Activated naive CD4-positive, alpha-beta T cell treated with Interleukin-2 at 50 U/mL for 16 hours (primary cell): ENCODE measurements at regions not wholly inside any gene's neighbourhood (a gene's known extent, or its start where the extent isn't known, plus 50 kb on each side); places are given as distances from the start of the nearest gene placed in this dataset.
"Not testable (repeated sequence)": the region's sequence is repeated elsewhere in the genome, so short reads cannot be mapped to it uniquely, and the experiment has no call there.

Experiments used
- DNase-seq: peaks from one replicate; pipeline ENCODE4 v3.0.0-alpha.2; 2020

DNA sequence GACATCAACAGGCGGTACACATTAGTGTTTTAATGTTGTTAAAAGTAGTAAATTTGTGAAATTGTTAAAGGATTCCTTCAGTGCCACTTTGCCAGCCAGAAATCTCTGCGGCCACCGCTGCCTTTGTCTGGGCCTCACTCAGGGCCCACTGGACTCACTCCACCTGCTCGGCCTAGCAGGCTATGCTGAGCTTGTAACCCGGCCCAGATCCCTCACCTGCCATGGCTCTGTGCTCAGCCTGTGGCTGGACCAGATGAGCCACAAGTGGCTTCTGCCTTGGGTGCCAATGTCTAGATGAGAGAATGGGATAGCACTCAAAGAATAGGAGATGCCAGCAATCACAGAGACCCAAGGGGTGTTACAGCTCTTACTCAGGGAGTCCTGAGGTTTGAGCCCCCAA, 1228.0 kb downstream of the DIAPH3 start:
- DNase-seq: no peak

DNA sequence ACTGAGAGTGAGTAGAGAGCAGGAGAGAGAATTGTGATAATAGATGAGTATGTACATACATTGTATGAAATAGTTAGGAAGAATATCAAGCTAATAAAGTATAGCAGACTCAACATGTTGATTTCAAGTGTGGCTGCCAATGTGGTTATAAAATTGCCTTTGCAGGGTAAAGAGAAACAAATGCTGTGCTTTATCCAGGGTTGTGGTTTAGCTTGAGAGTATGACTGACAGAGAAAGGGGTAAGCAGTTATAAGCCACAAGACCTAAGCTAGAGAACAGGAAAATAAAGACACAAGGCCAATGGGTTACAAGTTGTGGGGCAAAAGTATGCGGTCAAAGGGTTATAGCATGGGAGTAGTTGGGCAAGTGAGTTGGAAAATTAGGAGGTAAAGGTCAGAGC, 1217.5 kb downstream of the DIAPH3 start:
- DNase-seq: no peak

DNA sequence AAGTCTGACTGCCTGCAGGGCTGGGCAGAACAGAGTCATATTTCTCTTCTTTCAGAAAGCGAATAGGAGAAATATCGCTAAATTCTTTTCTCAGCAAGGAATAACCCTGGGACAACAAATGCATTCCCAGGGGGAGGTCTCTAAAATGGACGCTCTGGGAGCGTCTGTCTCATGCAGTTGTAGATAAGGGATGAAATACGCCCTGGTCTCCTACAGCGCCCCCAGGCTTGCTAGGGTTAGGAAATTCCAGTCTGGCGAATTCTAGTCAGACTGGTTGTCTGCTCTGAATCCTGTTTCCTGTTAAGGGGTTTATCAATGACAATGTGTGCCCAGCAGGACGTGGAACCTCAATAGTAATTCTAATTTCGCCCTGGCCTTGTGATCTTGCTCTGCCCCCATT, 1214.1 kb downstream of the DIAPH3 start:
- no peak for DNase-seq

DNA sequence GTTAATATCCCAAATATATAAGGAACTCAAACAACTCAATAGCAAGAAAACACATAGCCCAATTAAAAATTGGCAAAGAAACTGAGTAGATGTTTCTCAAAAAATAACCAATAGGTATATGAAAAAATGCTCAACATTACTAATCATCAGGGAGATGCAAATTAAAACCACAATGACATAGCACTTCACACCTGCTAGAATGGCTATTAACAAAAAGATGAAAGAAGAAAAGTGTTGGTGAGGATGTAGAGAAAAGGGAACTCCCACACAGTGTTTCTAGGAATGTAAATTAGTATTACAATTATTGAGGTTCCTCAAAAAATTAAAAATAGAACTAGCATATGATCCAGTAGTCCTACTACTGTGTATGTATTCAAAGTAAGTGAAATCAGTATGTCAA, 1212.8 kb downstream of the DIAPH3 start:
- DNase-seq: no peak

DNA sequence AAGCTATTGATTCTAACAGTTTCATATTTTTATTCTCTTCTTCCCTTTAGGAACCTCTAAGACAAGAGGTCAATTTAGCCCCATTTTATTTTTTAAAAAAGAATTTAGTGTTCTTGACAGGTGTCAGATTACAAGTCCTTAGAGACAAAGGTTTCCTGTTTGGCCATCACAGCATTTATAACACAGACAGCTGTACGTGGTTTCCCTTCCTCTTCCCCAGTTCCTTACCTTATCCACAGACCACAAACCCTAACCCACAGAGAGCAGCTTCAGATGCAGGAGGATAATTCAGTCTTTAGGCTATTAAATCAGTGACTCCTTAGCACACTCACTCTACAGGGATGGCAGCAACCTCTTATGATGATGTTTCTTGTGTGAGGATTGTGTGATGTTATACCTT, 1210.1 kb downstream of the DIAPH3 start:
- no peak for DNase-seq

DNA sequence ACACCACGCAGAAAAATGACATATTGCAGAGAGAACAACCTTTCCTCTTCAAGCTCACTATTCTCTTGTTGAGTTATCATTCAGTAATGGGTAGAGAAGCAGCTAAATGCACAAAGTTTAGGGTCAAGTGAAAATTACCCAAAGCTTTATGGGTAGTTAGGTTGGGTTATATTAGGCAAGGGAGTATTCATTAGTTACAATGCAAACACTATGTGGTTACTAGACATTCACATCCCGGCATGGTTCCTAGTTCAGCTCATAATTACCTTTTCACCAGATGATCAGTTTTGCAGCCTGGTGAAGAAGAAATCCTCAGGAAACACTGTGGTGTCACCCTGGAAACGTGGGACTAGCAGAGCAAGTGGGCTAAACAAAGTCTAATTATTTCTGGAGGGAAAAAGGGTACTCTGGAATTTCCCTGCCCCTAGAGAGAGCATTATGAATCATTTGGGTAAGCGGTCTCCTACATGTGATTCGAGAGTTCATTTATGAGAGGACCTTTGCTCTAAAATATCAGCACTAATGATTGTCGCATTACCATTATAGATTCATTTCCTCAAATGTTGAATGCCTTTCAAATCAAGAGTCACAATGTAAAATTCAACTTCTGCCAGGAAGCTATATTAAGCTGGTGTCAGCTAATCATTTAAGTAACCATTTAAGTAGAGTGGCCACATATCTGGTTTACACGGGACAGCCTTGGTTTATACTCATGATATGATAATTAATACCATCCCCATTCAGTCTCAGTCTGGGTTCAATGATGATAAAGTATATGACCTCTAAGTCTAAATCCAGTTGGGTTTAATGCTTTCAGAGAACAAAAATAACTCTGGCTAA, 1208.0 kb downstream of the DIAPH3 start:
- no peak for DNase-seq

DNA sequence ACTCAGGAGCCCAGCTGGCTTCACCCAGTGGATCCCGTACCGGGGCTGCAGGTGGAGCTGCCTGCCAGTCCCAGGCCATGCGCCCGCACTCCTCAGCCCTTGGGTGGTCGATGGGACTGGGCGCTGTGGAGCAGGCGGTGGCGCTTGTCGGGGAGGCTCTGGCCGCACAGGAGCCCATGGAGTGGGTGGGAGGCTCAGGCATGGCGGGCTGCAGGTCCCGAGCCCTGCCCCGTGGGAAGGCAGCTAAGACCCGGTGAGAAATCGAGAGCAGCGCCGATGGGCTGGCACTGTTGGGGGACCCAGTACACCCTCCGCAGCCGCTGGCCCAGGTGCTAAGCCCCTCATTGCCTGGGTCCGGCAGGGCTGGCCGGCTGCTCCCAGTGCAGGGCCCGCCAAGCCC, 1205.6 kb downstream of the DIAPH3 start:
- DNase-seq: not testable (repeated sequence)

DNA sequence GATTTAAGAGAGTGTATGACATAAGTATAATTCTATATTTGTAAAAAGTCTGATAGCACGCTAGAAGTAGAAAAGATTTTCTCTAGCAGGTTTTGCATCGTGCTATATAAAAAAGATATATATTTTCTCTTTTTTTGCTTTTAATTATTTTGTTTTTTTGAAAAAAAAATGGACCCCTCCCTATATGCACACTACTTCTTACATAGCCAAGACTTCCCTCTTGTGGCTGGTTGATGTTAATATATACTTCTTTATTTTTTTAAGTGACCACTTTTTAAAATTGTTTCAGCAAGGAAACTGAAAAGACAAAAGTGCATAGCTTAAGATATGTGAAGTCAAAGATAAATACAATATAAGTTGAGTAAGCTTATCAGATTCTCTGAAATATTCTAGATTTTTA, 1202.8 kb downstream of the DIAPH3 start:
- DNase-seq: no peak

DNA sequence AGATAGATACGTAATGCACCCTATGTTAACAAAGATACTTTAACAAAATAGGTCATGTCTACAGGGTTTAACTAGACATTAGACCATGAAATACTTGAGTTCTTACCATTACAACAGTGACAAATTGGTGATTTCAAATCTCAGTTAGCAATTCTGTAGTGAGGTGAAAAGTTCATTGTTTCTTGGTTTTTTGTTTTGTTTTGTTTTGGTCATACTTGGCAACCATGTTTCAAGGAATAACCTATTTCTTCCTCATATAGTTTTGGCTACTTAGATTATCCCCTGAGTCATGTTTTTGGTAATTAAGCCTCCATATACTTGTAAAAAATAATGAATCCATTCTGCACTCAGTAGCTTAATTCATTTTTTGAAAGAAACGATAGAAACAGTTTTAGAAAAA, 1200.4 kb downstream of the DIAPH3 start:
- no peak for DNase-seq

DNA sequence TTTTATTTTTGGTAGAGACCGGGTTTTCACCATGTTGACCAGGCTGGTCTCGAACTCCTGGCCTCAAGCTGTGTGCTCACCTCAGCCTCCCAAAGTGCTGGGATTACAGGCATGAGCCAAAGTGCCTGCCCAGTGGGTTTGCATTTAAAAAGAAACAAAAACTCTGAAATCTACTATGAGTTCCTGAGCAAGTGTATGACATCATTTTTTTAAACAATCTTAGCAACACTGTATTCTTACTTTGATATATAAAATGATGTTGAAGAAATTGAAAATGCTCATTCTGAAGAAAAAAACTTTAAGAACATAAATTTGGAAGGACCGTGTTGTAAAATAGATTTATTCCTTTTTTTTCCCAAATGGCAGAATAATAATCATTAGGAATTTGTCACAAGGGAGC, 1199.7 kb downstream of the DIAPH3 start:
- no peak for DNase-seq

DNA sequence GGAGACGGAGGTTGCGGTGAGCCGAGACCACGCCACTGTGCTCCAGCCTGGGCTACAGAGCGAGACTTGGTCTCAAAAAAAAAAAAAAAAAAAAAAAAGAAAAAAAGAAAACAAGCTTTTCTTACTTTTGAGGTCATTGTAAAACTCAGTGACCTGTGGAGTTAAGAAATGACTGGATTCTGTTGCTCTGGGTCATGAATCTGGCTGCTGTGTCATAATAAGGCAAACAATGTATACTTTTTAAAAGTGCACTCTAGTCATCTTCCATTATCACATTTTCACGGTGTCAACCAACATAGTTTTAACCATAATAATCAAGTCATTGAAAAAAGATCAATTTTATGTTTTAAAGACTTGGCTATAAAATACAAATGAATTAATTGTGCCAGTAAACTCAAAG, 1186.6 kb downstream of the DIAPH3 start:
- DNase-seq: no peak

DNA sequence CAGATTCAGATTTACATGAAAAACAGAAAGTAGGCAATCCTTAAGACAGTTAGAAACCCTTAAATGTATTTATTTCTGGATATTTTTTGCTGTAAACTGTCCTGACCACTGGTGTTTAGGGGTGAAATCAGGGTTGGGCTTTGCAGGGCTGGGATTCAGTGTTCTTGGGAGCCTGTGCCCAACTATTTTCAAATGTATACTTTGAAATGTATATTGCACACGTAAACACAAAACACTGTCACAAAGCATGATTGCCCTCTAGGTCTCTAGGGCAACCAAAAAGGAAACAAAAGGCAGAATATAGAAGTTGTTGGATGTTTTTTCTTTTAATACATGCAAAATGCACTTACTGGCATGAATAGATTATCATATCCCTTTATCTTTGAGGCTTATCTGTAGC, 1185.4 kb downstream of the DIAPH3 start:
- no peak for DNase-seq

DNA sequence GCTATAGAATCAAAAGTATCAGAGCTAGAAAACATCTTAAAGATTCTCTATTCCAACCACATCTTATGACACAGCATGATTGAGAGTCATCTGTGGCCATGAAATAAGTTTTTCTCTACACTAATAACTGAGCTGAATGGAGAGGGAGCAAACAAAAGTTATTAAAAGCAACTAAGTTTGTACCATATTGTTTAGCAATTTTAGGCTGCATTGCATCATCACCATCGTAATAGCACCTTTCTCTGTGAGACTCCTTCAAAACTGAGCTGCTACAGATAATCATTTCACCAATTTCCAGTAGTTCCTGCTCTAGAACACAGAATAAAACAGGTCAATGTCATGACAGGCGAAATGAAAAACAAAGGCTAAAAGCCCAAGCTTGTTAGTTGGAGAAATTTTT, 1183.9 kb downstream of the DIAPH3 start:
- DNase-seq: no peak

DNA sequence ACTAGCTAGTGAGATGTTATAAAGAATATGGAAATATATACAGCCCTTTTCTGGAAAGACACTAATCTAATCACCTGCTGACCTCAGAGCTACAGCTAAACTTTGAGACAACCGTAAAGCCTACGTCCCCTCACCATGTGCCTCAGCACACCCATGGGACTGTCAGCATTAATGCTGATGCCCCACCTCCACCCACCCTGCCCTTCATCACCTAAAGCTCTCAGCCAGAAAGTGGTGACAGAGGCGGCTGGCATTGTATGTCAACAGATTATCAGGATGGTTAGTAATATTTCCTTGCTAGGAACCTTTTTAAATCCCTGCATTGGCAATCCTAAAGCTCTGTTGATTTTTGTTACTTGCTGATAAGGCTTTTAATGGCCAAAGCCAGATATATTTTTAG, 1177.9 kb downstream of the DIAPH3 start:
- no peak for DNase-seq

DNA sequence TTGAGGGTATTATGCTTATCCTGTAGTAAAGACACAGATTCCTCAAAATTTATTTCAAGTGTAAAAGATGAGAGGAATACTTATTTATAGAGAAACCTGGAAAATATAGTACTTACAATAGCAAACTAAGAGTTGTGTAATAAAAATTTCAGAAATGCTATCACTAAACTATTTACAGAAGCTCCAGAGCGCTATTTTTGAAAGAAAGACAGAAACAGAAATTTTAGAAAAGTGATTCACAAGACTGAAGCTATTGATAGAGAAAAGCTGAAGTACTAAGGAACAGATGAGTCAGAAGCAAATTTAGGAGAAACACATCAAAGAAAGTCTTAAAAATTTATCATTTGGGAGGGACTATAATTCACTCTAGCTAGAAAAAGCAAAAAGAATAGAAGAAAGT, 1174.2 kb downstream of the DIAPH3 start:
- DNase-seq: no peak

DNA sequence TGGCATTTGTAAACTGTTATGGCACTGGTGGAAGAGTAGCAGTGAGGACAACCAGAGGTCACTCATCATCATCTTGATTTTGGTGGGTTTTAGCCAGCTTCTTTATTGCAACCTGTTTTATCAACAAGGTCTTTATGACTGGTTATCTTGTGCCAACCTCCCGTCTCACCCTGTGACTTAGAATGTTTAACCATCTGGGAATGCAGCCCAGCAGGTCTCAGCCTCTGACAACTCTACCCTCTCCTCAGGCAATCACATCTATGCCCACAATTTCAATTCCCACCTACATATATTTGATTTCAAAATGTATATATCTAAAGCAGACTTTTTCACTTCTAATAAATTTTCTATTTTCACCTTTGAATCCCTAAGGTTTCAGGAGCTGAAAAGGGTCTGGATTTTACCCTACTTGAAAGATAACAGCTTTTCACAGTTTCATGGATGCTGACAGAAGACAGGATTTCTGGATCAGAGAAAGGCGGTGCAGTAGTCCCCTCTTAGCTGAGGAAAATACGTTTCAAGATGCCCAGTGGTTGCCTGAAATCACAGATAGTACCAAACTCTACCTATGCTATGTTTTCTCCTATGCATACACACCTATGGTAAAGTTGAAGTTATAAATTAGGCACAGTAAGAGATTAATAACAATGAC, 1171.8 kb downstream of the DIAPH3 start:
- DNase-seq: no peak

DNA sequence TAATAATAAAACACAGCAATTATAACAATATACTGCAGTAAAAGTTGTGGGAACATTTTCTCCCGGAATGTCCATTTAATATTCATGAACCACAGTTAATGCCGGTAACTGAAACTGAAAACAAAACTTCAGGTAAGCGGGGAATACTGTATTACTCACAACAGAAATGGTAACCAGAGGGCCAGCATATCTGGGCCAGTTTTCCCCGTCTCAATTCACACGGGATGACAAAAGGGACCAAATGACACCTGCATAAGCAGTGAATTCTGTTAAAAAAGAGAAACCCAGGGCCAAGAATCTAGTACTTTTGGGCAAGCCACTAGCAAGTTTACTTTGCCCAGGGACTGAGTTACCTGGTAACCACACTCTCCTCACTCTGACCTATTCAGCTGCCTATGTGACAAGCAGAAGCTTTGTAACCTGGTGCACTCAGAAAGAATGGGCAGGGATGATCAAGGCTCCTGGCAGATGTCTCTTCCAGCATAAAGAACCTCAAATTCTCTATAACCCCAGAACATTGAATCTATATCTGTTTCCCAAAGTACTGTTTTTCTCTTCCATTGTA, 1171.2 kb downstream of the DIAPH3 start:
- no peak for DNase-seq

DNA sequence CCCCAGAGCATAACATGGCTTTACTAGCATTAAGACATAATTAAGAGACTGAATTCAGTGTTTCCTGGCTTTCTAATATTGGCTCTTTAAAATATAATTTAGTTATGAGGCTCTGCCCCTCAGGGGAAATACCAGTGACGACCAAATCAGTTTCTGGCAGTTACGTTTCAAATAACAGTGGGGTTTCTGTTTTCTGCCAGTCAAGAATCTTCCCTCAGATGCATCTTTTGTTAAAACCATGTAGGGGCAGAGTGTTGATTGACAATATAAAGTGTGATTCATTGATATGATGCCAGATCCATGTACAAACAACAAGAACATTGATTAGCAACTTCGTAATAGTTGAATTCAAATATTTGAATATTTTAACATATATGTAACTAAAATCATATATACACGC, 1169.7 kb downstream of the DIAPH3 start:
- DNase-seq: no peak

DNA sequence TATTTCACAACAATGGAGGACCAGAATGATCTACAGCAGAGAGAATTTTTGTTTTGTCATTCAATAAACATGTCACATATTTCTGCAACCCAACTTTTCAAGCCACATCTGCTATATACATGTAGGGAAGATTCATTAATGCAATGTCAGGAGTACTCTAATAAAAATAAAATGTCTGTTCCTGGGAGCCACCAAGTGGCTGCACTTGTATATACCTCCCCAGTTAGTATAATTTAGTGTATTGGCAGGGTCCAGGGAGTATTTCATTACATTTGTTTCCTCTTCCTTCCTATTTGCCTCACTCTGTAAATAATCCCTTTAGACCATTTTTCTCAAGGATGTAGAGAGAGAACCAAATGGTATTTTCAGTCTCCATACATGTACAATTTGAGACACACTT, 1169.0 kb downstream of the DIAPH3 start:
- no peak for DNase-seq

DNA sequence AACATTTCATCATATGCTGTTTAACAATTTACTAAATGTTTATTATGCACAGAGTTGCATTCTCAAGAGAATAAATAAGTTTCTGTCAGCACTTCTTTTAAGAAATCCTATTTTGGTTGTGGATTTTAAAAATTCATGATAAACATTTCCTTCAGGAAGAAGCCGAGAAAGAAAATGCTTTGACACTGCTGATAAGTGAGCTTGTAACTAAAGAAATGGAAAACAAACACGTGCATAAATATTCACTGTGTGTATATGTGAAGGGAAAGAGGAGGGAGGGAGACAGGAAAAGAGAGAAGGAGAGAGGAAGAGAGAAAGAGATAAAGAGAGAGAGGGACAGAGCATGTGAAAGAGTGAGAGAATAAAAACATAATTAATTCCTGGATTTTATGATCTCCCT, 1165.0 kb downstream of the DIAPH3 start:
- no peak for DNase-seq

DNA sequence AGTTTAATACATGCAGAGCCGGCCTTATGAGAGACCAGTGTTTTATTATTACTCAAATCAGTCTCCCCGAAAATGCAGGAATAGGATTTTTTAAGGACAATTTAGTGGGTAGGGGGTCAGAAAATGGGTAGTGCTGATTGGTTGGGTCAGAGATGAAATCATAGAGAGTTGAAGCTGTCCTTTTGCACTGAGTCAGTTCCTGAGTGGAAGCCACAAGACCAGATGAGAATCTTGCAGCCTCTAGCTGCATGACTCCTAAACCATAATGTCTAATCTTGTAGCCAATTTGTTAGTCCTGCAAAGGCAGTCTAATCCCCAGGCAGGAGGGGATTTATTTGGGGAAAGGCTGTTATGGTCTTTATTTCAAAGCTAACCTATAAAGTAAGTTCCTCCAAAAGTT, 1163.9 kb downstream of the DIAPH3 start:
- DNase-seq: no peak

DNA sequence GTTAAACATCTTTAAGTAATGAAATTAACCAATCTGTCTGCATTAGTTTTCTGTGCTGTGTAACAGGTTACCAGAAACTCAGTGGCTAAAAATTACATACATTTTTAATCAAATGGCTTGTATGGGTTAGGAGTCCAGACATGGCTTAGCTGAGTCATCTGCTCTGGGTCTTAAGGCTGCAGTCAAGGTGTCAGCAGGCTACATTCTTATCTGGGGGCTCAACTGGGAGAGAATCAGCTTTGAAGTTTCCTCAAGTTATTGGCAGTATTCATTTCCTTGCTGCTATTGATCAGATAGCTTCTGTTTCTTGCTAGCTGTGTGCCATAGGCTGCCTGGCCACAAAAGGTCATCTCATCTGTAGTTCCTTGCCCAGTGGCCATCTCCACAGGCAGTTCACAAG, 1163.0 kb downstream of the DIAPH3 start:
- DNase-seq: no peak

DNA sequence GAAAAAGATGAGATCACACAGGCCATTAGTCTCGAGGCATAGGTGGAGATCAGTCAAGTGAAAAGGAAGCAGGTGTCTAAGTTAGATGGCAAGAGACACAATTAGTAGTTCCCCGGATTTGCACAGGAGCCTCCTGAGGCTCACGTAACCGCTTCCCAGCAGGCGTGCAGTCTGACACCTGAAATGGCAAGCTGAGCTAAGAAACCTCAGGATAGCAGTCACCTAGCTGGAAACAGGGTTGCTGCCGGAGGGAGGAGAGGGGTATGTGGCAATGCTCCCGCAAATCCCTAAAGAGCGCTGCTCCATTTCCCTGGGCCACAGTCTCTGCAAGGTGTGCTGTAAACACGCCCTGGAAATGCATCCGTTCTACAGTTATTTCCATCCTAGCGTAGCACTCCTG, 1151.0 kb downstream of the DIAPH3 start:
- no peak for DNase-seq

DNA sequence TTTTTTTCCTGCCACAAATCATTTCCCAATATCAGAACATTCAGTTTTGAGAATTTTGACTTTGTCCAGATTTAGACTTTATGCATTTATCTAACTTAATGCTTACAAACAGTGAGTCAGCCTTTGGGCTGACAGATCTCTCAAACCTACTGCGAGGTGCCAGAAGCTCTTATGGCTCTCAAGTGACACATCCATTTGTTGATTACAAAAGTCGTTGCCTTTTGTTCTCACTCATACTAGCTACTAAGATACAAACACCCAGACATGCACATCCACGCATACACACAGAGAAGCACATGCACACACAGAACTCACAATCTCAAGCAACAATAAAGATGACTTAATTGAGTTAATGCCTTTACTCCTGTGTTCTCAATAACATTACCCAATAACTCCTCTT, 1147.5 kb downstream of the DIAPH3 start:
- no peak for DNase-seq

DNA sequence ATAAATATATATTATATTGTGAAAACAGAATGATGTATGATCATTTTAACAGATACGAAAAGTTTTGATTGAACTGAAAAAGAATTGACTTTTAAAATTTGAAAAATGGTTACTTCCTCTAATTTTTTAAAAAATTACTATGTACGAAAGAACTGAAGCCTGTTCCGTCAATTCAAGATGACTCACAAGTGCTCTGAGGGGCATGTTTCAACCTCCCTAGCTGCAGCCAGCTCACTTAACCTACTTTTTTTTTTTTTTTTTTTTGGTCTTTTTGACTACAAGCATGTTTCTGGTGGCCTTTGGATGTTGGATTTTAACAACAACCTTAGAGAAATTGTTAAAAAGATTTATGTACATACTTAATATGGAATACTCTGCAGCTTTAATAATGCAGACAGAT, 1139.3 kb downstream of the DIAPH3 start:
- DNase-seq: no peak
